G401 (cell line): ENCODE measurements at regions not wholly inside any gene's neighbourhood (a gene's known extent, or its start where the extent isn't known, plus 50 kb on each side); places are given as distances from the start of the nearest gene placed in this dataset.
"Not testable (repeated sequence)": the region's sequence is repeated elsewhere in the genome, so short reads cannot be mapped to it uniquely, and the experiment has no call there.

Experiments
- DNase-seq: peaks from one replicate; pipeline ENCODE4 v3.0.0-alpha.2; 2015; ENCODE audit warnings: low spot score
- in situ Hi-C: cut with HindIII; loops from 2 replicates; pipeline ENCODE4 v1.10.0; 2016; ENCODE audit warnings: low sequenced_read_pairs, mixed read lengths

DNA sequence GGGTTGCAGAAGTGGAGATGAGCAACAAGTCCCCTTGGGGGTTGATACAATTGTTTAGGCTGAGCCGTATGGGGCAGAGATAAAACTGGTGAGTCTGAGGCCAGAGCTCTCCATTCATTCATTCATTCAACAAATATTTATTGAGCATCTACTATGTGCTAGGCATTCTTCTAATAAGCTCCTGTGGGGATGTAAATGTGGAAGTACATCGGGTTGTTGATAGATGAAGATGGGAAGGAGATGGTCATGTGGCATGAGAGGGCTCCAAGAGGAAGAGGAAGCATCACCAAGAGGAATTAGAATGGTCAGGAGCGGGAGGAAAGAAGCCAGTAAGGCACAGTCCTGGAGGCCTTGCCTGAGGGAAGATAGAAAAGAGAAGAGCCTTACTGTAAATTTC lies 98.7 kb upstream of the MLN start:
- in situ Hi-C loops, result no loop called here
- DNase-seq, result no peak

DNA sequence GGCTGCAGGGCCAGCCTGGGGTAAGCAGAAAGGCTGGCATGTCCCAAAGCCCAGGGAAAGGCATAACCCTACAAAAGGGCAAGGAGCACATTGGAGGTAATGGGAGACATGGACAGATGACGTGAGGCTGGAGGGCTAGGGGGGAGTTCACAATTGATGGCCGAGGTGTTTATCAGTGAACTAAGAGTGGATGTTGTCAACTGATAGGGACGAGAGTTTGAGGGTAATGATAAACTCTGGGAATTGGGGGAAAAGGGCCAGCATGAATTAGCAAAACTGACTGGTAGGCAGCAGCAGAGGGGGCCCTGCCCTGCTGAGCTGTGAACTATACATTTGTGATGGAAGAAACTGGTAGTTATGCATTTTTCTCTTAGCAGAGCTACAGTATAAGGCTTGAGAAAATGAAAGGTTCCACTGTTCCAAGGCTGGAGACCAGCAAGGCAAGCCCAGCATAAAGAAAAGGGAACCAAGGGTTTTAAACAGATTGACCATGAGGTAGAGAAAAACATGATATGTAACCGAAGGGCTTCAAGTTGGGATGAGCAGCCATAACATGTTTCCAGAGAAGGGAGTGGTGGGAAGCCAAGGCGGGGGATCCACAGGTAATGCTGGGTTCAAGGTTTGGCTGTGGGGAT lies 98.1 kb upstream of the MLN start:
- no peak for DNase-seq
- in situ Hi-C loops, result no loop called here

DNA sequence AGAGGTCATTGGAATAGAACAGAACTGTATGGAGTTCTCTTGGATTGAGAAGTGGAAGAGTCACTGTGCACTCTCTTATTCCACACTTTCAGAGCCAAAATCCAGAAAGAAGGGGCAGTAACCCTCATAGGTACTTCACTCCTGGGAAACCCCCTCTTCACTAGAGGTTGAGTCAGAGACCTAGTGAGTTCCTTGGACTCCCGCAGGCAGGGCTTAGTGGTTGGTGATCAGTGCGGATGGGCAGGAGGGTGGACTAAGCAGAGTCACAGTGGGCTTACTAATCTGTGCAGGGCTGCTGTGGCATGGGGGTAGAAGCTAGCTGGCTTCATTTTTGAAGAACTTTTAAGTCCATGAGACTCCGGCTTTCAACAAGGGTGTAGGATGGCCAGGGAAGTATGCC lies 95.0 kb upstream of the MLN start:
- in situ Hi-C loops, result no loop called here
- DNase-seq, result no peak

DNA sequence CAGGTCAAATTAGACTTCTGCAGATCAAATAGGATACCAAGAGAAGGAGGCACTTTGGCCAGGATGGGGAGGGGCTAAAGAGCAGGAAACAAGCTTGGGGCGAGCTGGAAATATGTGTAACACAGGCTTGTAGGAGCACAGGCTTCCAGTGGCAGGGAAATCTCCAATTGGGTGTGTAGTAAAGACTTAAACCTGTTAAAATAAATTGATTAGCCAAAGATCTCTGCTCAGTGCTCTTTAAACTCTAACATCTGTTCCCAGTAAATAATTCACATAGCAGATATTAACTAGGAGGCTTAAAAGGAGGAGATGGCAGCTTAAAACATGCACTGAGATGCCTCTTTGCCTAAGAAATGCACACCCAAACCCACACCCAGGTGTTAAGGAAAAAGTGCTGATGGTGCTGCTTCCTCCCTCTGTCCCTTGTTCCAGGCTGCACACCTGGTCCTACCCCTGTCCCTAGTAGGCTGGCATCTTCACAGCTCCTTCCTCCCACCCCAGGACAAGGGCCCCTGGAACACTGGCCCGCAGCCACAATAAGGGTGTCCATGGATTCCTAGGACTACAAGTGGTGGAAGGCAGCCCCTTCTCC lies 93.5 kb upstream of the MLN start:
- in situ Hi-C loops, result no loop called here
- DNase-seq, result no peak

DNA sequence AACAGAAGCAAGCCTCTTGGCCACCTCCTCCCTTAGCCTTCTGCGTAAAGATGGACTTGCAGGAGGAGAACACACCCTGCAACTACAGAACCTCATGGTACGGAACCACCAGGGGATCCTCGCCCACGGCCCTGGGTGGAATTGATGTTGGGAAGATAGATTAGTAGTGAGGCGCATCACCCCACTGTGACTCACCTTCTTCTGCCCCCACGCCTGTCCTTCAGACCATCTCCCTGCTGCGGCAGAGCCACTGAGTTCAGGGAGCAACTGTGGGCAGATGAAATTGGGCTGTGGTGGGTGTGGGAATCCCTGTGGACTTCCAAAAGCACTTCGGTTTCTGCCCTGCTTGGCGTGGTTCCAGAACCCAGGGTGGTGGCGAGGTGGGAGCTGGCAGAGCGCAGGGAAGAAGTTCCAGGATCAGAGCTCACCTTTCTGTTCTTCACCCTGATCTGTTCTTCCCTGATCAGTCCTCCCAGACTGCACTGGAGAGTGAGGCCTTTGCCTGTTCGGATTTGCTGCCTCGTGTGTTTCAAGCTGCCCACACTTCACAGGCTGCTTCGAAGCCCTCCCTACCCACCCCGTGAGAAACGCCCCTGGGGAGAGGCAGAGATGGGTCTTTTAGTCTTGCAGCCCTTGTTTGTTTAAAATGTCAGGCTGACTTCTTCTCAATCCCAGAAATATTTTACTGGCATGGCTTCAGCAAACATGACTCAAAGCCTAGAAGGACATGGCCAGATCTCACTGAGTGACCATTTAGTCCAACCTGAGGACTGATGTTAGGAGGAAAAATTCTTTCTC lies 92.8 kb upstream of the MLN start:
- in situ Hi-C loops, result no loop called here
- no peak for DNase-seq

DNA sequence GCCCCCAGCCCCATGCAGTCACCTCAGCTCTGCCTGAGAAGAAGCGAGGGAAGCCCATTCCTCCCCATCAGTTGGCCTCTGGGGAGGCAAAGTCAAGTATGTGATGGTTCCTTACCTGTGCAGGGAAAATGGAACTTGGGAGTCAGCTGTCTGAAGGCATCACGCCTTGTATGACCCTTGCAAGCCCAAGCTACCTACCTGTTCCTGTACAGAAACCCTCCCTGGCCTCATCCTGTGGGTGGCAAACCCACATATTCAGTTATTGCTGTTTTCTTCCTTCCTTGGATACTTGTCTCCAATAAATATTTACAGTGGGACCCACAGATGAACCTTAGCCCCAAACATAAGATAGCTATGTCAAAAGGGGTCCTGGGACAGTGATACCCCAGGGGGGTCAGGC lies 92.2 kb upstream of the MLN start:
- DNase-seq, result no peak
- in situ Hi-C loops, result no loop called here

DNA sequence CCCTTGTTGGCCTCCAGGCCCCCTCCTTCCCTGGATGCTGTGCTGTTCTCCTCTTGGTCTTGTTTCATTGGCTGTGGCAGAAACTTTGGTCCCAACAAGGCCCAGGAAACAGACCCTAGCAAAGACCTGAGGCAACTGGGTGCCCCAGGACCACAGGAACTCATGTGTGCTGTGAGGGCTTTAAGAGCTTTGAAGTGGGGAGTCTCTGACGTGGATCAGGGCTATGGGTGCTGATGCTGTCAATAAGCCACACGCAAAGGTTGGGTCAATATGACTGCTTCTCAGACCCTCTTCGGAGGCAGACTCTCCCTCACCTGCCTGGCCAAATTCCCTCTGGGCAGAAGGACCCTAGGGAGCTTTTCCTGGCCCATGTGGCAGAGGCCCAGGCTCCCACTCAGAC lies 91.5 kb upstream of the MLN start:
- in situ Hi-C loops, result no loop called here
- DNase-seq, result no peak

DNA sequence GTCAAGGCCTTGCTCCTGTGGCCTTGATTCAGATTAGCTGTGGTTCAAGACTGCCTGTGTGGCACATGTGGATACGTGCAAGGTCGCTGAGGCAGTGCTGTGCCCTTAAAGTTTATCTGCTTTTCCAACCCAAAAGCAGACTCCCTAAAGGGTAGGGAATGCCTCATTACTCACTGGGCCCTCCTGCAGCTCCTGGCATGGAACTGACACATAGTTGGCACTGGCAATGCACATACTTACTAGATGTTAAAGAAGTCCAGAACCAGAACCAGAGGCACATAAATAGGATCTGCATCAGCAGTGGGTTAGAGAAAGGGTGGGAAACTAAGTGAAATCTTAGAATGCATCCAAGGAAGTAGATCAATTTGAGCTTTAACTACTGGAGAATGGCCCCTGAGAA lies 90.6 kb upstream of the MLN start:
- DNase-seq, result no peak
- in situ Hi-C loops, result no loop called here

DNA sequence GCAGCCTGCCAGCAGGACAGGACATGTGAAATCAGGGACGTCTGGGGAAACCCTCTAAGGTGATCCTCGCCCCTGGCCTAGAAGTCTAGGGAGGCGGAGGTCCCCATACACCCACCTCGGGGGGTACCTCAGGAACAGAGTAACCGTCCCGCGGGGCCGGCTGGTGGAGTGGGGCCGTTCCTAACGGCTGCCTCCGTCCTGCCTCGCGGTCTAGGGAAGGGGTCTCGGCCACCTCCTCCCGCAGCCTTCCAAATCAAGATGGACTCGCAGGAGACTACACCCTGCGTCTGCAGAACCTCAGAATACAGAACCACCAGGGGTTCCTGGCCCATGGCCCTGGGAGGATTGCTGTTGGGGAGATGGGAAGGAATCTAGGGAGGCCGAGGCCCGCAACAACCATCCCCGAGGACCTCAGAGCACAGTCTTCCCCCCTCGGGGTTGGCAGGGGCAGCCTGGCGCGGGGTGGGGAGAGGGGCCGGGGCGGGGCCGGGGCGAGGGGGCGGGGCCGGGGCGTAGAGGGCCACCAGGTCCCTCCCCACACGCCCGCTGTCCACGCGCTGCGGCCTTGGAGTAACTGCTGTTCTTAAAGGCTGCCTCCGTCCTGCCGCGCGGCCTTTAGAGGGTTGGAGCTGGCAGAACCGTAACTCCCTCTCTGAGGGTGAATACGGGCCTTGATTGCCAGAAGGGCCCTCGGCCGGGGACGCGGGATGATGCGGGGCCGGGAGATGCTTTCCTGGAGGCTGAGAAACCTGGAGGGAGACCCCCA lies 89.0 kb upstream of the MLN start:
- in situ Hi-C loops, result no loop called here
- no peak for DNase-seq

DNA sequence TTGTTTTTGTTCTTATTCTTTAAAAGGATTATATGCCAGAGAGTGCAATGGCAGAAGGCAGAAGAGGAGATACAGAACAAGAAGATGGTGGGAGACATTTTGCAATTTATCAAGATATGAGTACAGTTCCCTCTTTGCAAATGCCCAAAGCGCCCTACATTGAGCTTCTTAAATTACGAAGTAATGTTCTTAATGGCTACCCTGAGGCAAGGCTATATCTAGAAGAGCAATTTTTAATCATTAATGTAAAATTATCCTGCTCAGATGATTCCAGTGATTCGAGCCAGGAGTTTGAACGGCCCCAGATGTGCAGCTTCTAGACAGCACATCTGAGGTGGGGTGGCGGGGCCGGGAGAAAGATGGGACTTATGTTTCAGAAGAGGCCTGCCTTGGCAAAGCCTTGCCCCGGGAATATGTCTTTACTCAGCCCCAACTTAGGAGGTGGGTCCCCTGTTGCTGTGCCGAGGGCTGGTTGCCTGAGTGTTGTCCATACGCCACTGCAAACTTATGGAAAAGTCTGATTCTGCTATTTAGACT lies 84.9 kb upstream of the MLN start:
- in situ Hi-C loops, result no loop called here
- no peak for DNase-seq

DNA sequence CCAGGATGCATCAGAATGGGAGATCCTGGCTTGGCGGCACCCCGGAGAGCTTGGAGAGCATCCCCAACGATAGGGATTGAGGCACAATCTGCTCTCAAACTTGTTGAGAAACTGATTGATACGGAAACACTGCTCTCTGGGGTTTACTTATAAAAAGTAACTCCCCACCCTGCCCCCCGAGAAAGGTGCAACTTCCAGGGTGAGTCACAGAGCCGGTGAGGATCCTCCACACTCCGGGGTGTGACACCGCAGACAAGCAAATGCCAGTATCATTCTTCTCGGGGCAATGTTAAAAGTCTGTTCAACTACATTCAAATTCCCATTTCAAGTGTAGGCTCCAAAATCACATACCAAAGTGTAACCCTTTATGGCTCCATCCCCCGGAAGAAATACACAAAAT lies 84.4 kb upstream of the MLN start:
- in situ Hi-C loops, result no loop called here
- DNase-seq, result no peak

DNA sequence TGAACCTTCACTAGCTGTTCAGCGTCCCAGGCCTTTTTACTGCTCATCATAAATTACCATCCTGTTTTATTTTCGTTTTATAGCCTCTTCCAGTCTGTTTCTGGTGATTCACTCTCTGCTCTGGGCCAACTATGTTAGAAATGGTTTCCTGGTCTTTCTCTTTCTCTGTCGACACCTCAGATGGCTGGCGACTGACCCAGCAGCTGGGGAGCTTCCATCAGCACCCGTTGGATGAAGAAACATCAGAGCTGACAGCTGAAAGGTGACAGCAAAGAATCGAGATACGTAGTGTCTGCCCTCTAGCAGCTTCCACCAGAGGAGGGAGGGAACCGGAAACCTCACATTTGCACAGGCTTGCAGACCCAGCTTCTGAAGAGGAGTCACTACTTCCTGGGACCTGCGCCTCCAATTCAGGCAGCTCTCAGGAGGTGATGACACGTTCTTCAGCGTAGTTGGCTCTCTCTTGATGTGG lies 82.9 kb upstream of the MLN start:
- in situ Hi-C loops, result no loop called here
- no peak for DNase-seq

DNA sequence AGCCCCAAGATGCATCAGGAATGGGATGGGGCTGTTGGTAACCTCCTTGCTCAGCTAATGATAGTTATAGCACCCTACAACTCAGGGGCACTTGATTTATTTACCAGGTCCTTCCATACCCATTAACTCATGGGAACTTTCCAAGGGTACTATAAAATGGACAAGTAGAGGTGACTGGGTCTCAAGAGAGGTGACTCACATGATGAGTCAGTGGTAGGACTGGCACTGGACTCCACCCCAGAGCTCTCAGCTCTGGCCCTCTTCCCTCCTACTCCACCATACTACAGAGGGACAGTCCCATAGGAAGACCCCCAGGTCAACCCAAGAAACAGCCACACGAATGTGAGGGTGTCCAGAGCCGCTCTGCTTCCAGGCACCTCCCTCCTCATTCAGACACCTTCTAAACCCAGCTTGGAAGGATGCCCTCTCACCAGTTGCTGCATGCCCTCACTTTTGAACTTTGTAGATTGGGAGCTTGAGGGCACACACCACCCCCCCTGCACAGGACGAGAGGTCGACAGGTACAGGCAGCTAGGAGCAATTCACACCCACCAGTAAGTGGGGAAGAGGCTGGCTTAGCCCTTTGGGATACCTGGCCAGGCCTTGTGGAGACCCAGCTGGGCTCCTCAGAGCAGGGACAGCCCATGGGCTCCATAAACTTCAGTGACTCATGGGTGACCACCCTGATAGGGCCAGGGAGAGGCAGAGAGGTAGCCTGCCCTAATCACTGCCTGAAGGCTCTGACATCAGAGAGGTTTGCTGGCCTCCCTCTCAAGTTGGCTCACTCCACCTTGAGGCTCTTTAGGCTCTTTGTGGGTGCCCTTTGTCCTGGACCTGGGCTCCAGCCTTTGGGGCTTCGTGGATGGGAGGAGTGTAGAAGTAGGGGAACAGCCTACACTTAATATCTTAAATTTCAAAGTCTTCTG lies 81.6 kb upstream of the MLN start:
- no peak for DNase-seq
- in situ Hi-C loops, result no loop called here

DNA sequence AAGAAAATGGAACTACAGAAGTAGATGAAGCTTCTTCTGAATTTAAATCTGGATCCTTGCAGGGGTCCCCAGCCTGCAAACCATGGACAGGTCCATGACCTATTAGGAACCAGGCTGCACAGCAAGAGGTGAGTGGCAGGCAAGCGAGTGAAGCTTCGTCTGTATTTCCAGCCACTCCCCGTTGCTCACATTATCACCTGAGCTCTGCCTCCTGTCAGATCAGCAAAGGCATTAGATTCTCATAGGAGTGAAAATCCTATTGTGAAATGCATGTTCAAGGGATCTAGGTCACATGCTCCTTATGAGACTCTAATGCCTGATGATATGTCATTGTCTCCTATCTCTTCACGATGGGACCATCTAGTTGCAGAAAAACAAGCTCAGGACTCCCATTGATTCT lies 79.8 kb upstream of the MLN start:
- in situ Hi-C loops, DNase-seq: not testable (repeated sequence)

DNA sequence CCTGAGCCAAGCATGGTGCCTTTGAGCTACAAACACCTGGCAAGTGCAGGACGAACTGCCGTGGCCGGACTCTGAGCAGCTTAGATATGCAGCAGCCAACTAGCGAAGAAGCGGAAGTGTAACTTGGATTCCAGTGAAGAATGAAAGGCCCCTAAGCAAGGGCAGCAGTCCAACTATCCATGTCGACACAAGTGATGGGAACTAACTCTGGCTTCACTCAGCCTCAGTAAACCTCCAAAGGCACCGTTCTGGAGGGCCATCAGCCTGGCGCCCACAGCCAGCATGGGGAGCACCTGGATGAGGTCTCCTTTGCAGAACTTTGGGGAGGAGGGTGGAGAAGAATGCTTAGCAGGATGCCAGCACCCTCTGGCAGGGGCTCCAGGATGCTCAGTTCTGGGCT lies 78.4 kb upstream of the MLN start:
- in situ Hi-C loops, result no loop called here
- no peak for DNase-seq

DNA sequence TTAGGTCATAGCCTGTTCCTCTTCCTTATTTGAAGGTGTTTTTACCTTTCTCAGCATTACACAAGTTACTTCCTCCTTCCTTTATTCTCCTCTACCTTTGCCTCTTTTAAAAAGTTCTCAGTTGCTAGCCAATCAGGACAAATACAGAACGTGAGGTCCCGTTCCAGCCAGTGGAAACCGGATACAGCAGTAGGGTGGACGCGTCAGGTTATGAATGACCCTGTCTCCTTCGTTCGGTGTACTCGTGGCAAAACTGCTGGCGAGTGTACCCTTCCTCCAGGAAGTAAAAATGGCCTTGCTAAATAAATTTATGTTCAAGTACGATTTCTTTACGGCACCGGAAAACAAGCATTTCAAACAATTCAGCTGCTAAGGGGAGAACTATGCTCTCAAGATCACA lies 77.0 kb upstream of the MLN start:
- in situ Hi-C loops, result no loop called here
- no peak for DNase-seq

DNA sequence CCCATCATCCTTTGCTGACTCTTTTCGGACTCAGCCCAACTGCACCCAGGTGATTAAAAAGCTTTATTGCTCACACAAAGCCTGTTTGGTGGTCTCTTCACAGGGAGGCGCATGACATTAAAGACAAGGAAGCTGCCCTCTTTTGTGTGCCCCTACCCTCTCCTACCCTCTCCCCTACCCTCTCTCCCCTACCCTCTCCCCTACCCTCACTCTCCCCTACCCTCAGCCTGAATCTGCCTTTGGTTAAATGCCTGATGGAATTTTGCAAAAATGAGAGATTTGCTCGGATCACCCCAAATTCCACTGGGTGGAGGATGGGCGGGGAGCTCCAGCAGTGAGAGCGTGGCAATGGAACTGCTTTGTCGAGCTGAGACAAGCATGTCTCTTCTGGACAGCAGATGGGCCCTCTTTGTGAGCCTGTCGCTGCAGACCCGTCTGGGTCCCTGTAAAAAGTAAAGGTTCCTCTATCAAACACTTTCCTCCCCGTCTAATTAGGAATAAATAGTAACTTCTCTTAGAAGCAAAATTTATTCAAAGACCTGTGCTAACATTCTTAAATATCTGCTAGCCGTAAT lies 76.4 kb upstream of the MLN start:
- DNase-seq, result no peak
- in situ Hi-C loops, result no loop called here

DNA sequence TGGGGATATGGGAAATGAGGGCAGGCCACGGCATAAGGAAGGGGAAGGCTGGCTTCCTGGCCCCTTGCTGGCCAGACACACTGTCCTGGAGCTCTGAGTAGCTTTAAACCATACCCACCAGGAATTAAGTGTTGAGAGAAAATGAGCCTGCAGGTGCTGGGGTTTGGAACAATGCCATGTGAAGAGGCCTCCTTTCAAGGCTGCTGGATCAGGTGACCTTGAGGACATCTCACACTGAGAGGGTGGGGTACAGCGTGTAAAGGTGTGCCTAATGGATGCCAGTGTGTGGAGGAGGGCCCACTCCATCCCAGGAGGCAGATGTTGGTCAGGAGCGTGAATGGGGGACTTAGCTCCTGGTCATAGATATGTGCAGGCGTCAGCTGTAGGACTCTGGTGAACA lies 74.8 kb upstream of the MLN start:
- DNase-seq, result no peak

More for the DNA sequence above, 74.8 kb upstream of the MLN start:
- in situ Hi-C loops, result no loop called here
